ENCODE measurements at regions not wholly inside any gene's neighbourhood (a gene's known extent, or its start where the extent isn't known, plus 50 kb on each side); places are given as distances from the start of the nearest gene placed in this dataset.
A peak's percentile ranks its signal among the peaks of the same experiment; 100 is the strongest.

GRCh38 chr6:10465629-10466499 lies 51.0 kb upstream of the TFAP2A start:
- DNase-seq = peak; percentile 50
